GM18505 (cell line): ENCODE measurements at regions not wholly inside any gene's neighbourhood (a gene's known extent, or its start where the extent isn't known, plus 50 kb on each side); places are given as distances from the start of the nearest gene placed in this dataset.

Source experiments
- ATAC-seq: cut with Tn5 transposase; IDR thresholded peaks from one replicate; pipeline ENCODE4 v1.9.1; 2021; ENCODE audit not compliant: unreplicated experiment
- POLR2A ChIP-seq: IDR thresholded peaks from 4 replicates; pipeline ENCODE4 v1.6.1; 2011; ENCODE audit warnings: borderline replicate concordance; ENCODE audit not compliant: insufficient read depth, insufficient read length; ENCODE audit errors: extremely low read depth

DNA sequence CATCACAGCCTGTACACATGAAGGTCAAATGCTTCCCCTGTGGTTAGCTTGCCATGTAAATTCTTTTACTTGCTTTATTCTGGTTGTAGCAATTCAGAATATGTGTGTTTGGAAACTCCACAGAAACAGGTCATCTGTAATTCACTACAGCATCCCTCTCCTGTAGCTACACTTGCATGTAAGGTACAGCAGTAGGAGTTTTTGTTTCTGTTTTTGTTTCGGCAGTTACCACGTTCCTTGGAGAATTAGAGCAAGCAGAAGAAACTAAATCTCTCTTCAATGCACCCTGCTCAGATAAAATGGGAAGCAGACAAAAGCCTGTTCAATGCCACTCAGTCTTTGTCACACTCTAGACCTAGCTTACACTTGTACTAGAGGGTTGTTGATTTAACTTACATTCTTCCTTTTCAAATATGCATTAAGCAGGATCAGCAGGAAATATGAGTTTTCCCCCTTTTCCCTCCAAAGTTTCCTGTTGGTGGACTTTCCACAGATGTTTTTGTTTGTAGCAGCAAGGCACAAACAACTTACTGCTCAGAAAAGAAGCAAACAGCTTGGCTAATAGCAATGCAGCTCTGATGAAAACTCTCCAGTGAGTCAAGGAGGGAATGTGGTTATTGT is 80.9 kb downstream of the YIPF5 start:
- ATAC-seq: no peak
- TF ChIP-seq POLR2A: no peak

DNA sequence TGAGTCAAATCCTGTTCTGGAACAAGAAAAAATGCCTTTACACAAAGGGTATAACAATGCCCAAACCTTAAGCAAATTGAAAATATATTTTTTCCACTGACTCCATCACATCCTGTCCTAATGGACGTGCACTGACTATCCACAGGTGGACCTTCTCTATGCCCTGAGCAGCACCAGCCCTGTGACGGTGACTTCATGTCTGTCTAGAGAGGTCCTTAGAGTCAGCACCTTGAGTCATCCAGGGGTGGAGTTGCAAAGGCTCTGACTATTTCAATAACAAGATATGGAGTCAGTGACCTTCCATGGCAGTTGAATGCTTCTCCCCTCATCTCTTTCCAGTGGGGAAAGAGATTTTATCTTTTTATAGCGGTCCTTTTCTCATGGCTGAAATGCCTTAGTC is 78.0 kb downstream of the YIPF5 start:
- no peak for TF ChIP-seq POLR2A
- ATAC-seq: no peak

DNA sequence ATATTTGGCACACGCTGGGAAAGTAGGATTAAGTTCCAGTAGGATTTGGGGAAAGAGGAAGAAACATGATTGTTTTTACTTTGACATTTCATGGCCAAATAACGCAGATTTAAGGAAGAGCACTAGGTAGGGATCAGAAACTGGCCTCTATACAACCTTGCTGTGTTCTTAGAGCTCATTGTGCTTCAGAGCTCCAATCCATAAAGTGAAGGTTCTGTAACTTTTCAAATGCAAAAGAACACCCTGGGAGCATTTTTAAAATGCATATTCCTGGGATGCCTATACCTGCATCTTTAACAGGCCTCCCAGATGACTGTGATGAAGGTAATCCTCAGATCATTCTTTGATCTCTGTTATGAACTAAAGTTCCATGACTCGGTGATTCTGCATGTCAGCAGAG is 77.1 kb downstream of the YIPF5 start:
- no peak for TF ChIP-seq POLR2A
- no peak for ATAC-seq

DNA sequence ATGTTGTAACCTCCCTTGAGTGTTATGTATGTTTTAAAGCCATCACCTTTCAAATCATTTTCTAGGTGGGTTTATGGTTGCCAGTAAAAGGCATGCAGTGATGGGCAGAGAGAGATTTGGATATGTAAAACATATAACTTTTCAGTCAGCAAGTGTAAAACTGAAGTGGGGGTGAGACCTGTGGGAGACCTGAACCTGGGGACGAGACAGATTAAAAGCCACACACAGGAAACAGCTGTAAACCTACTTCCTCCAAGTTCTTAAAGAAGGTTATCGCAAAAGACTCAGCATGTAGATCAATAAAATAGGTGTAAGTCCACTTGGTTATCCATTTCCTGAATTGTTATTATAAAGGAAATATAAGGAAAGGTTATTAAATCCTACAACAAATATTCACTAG is 76.6 kb downstream of the YIPF5 start:
- ATAC-seq: no peak
- TF ChIP-seq POLR2A: no peak

DNA sequence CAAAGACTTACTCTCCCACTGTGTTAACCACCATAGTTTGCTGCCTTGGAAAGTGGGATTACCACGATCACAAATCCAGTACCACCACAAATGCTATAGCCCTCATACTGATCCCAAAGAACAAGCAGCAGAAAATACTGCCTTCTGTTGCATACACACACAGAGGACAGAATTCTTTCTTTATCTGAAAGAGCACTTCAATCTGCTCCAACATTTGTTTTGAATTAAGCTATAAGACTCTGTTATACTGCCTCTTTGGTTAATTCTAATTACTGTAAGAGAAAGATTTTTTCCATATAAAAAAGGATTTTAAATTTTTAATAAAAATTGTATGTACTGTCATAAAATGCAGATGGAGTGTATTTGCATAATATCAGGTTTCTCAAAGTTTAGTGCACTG is 69.8 kb downstream of the YIPF5 start:
- TF ChIP-seq POLR2A: no peak
- ATAC-seq: no peak

DNA sequence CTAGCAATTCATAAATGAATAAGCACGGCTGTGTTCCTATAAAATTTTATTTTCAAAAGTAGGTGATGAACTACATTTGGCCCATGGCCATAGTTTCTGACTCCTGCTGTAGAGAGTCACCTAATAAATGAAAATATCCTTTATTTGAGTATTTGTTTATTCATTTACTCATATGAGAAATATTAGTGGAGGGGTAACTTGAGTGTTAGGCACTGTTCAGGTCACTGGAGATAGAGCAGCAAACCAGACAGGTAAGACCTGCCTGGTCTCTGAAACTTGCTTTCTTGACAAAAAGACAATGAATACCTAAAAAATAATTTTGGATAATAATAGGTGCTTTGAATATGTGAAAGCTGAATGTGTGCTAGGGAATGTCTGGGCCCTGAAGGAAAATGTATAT is 68.8 kb downstream of the YIPF5 start:
- TF ChIP-seq POLR2A: no peak
- no peak for ATAC-seq

DNA sequence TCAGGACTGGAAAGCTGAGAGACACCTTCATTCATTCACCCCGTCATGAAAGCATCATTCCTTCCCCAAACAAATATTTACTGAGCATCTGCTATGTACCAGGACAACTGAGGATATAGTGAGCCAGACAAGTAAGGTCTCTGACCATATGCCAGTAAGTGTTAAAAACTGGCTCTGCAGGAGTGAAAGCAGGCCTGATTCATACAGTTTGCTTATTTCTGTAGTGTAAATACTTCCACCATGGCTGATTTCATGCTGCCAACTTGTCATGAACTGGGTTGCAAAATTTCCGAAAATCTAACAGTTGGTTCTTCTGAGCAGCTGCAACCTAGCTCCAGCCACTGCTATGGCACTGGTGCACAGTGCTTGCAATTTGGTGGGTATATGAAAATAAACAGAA is 68.1 kb downstream of the YIPF5 start:
- TF ChIP-seq POLR2A: no peak
- no peak for ATAC-seq

DNA sequence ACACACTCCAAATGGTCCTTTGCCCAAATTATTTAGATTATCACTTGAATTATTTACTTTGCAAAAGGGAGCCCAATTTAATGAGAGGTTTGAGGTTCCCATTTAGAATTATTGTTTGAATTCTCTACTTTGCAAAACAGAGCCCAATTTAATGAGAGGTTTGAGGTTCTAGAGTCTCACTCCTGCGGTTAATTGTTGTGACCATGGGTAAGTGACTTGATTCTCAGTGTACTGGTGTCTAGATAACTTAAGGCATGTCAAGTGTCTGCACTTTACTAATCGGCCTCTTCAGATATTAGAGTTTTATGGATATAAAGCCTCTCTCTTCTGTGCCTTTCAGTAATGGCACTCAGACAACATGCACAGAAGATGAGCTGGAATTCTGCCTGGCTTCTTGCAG is 67.5 kb downstream of the YIPF5 start:
- no peak for TF ChIP-seq POLR2A
- no peak for ATAC-seq

DNA sequence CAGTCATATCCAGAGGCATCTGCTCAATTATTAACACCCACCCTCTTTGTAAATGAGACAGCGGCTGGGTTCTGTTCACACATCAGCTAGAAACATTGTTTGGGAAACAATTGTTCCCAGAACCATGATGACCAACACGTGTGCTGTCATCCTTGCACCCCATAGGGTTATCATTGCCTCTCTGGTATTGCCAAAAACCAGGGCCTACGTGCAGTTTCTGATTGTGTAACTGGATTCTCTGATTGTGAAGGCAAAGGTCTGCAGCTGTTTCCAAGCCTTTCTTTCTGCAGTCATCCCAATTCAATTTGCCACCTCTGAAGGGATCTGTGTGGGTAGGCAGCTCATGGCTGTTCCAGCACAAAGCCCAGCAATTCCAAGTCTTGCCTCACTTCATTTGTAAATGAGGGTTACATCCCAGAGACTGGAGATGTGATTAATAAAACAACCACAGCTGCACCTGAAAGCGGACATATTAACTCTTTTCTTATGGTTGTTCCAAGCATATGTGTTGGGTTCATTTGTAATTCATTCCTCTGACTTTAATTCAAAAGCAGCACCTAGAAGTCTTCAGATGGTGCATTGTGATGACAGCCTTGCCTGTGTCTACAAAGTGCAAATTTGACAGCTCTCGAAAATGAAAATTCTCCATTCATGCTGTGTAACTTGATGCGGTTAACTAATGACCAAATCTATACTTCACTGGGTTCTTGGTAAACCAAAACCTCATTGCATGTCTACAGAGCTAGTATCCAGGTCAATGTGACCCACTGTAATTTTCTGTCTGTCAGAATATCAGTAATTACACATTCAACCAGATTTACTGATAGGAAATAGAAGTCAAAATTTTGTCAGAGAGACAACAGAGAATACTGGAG is 66.6 kb downstream of the YIPF5 start:
- ATAC-seq: no peak
- no peak for TF ChIP-seq POLR2A

DNA sequence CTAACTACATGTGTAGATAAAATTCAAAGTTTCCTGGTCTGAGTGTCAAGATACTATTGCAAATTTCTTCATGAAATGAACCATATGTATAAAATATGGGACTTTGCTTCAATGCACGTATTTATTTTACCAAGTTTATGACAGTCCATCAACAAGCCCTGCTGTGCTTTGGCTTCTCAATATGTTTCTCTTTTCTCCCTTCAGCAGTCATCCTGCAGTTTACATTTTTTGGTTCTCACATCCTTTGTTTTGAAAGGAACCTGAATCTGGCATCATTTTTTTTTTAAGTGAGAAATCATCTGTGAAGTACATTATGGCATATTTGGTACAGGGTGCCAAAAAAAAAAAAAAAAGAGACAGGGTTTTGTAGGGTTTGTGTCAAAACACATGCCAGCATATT is 65.1 kb downstream of the YIPF5 start:
- no peak for TF ChIP-seq POLR2A
- no peak for ATAC-seq

DNA sequence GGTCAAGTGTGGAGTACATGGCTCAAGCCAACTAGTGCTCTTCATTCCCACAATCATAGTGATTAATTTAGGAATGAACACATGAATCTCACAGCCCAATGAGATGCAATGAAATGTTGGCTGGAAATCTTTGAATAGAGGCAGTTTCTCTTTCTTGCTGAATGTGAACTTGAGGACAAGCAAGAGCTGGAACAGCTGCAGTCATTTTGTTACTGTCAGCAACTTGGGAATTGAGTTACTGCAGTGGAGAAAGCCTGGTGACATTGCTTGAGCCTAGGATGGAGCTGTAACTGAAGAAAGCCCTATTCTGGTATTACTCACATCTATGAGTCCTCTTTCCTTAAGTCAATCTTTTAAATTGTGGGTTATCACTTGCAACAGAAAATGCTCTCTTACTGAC is 62.3 kb downstream of the YIPF5 start:
- ATAC-seq: no peak
- TF ChIP-seq POLR2A: no peak
